HepG2 (cell line): ENCODE measurements at regions not wholly inside any gene's neighbourhood (a gene's known extent, or its start where the extent isn't known, plus 50 kb on each side); places are given as distances from the start of the nearest gene placed in this dataset.

Experiments used
- SIN3A ChIP-seq: IDR thresholded peaks from 2 replicates; pipeline ENCODE4 v1.6.1; 2011; ENCODE audit warnings: low read depth, mild to moderate bottlenecking, control low read depth, low read length, borderline replicate concordance
- TF ChIP-seq, protein P1 (sequence below): sonication (generic); formaldehyde crosslinking; IDR thresholded peaks from 2 replicates; pipeline ENCODE4 v1.5.0; 2020; ENCODE audit warnings: mild to moderate bottlenecking, missing genetic modification reagents, moderate library complexity

DNA sequence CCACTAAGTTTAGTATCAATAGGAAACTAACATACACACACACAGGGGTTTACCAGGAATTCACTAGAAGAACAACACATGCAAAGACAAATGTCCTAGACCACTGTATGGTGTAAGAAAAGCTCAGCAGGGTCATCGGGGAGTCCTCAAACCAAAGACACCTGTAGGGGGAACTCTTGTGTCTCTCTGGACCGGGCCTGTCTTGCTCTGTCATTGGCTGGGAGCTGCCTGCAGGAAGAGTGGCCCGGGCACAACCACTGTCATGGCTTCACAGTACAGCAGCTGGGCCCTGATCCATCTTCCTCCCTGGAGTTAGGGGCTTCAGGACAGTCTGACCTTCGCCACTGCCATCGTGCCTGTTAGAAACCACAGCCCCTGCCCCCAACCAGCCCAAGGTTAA, 263.6 kb upstream of the DYNLRB2 start:
- TF ChIP-seq, protein P1, sequence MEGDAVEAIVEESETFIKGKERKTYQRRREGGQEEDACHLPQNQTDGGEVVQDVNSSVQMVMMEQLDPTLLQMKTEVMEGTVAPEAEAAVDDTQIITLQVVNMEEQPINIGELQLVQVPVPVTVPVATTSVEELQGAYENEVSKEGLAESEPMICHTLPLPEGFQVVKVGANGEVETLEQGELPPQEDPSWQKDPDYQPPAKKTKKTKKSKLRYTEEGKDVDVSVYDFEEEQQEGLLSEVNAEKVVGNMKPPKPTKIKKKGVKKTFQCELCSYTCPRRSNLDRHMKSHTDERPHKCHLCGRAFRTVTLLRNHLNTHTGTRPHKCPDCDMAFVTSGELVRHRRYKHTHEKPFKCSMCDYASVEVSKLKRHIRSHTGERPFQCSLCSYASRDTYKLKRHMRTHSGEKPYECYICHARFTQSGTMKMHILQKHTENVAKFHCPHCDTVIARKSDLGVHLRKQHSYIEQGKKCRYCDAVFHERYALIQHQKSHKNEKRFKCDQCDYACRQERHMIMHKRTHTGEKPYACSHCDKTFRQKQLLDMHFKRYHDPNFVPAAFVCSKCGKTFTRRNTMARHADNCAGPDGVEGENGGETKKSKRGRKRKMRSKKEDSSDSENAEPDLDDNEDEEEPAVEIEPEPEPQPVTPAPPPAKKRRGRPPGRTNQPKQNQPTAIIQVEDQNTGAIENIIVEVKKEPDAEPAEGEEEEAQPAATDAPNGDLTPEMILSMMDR (CRISPR knock-in tag): peak; percentile 60
- no peak for TF ChIP-seq SIN3A
